H1 (cell line): ENCODE measurements at regions not wholly inside any gene's neighbourhood (a gene's known extent, or its start where the extent isn't known, plus 50 kb on each side); places are given as distances from the start of the nearest gene placed in this dataset.

Experiments used
- TF ChIP-seq, protein P1 (sequence below): fragments of 300-600 bp; sonication (generic); IDR thresholded peaks from 2 replicates; pipeline ENCODE4 v1.7.1; 2012; ENCODE audit warnings: low read length, moderate library complexity, mild to moderate bottlenecking, inconsistent platforms; ENCODE audit not compliant: insufficient replicate concordance

DNA sequence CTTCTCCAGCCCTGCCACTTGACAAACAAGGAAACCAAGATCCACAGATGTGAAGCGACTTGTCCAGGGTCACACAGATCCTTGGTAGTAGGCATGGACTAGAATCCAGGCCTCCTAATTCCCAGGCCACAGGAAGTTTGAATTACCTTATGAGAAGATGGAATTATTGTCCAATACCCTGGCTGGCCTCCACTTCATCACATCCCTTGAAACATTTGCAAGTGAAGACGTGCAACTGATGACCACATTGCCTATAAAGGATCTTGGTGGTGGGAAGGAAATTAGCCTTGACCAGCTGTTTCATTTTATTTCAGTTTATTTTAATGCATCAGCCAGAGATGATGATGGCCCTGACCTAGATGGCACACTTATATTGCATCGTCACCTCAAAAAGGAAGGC lies 165.8 kb upstream of the CAMK1G start (continued):
- TF ChIP-seq, protein P1, sequence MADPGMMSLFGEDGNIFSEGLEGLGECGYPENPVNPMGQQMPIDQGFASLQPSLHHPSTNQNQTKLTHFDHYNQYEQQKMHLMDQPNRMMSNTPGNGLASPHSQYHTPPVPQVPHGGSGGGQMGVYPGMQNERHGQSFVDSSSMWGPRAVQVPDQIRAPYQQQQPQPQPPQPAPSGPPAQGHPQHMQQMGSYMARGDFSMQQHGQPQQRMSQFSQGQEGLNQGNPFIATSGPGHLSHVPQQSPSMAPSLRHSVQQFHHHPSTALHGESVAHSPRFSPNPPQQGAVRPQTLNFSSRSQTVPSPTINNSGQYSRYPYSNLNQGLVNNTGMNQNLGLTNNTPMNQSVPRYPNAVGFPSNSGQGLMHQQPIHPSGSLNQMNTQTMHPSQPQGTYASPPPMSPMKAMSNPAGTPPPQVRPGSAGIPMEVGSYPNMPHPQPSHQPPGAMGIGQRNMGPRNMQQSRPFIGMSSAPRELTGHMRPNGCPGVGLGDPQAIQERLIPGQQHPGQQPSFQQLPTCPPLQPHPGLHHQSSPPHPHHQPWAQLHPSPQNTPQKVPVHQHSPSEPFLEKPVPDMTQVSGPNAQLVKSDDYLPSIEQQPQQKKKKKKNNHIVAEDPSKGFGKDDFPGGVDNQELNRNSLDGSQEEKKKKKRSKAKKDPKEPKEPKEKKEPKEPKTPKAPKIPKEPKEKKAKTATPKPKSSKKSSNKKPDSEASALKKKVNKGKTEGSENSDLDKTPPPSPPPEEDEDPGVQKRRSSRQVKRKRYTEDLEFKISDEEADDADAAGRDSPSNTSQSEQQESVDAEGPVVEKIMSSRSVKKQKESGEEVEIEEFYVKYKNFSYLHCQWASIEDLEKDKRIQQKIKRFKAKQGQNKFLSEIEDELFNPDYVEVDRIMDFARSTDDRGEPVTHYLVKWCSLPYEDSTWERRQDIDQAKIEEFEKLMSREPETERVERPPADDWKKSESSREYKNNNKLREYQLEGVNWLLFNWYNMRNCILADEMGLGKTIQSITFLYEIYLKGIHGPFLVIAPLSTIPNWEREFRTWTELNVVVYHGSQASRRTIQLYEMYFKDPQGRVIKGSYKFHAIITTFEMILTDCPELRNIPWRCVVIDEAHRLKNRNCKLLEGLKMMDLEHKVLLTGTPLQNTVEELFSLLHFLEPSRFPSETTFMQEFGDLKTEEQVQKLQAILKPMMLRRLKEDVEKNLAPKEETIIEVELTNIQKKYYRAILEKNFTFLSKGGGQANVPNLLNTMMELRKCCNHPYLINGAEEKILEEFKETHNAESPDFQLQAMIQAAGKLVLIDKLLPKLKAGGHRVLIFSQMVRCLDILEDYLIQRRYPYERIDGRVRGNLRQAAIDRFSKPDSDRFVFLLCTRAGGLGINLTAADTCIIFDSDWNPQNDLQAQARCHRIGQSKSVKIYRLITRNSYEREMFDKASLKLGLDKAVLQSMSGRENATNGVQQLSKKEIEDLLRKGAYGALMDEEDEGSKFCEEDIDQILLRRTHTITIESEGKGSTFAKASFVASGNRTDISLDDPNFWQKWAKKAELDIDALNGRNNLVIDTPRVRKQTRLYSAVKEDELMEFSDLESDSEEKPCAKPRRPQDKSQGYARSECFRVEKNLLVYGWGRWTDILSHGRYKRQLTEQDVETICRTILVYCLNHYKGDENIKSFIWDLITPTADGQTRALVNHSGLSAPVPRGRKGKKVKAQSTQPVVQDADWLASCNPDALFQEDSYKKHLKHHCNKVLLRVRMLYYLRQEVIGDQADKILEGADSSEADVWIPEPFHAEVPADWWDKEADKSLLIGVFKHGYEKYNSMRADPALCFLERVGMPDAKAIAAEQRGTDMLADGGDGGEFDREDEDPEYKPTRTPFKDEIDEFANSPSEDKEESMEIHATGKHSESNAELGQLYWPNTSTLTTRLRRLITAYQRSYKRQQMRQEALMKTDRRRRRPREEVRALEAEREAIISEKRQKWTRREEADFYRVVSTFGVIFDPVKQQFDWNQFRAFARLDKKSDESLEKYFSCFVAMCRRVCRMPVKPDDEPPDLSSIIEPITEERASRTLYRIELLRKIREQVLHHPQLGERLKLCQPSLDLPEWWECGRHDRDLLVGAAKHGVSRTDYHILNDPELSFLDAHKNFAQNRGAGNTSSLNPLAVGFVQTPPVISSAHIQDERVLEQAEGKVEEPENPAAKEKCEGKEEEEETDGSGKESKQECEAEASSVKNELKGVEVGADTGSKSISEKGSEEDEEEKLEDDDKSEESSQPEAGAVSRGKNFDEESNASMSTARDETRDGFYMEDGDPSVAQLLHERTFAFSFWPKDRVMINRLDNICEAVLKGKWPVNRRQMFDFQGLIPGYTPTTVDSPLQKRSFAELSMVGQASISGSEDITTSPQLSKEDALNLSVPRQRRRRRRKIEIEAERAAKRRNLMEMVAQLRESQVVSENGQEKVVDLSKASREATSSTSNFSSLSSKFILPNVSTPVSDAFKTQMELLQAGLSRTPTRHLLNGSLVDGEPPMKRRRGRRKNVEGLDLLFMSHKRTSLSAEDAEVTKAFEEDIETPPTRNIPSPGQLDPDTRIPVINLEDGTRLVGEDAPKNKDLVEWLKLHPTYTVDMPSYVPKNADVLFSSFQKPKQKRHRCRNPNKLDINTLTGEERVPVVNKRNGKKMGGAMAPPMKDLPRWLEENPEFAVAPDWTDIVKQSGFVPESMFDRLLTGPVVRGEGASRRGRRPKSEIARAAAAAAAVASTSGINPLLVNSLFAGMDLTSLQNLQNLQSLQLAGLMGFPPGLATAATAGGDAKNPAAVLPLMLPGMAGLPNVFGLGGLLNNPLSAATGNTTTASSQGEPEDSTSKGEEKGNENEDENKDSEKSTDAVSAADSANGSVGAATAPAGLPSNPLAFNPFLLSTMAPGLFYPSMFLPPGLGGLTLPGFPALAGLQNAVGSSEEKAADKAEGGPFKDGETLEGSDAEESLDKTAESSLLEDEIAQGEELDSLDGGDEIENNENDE: no peak
- TF ChIP-seq, all 59 proteins: peak for 0
